22Rv1 (cell line): ENCODE measurements at regions not wholly inside any gene's neighbourhood (a gene's known extent, or its start where the extent isn't known, plus 50 kb on each side); places are given as distances from the start of the nearest gene placed in this dataset.

Experiments used
- ZFX ChIP-seq: fragments of 450-650 bp; IDR thresholded peaks from 2 replicates; pipeline ENCODE4 v1.6.1; 2017; ENCODE audit warnings: antibody characterized with exemption, borderline replicate concordance
- TF ChIP-seq, protein P1 (sequence below): fragments of 450-650 bp; IDR thresholded peaks from 2 replicates; pipeline ENCODE4 v1.5.1; 2017; ENCODE audit warnings: mild to moderate bottlenecking

DNA sequence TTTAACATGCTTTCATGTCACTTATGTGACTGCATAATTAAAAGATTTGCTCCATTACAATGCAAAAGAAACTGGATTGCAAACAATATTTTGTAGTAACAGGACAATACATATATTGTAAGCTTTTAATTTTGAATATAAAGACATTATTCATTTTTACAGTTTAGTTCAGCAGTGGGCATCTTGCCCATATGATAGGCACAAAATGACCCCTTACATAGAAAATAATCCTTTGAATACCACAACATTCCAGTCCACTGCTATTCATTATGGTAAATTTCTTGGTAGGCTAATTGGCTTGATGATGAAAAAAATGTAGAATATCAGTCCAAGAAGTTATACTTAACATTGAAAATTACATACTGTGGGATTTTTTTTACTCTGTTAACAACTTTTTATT lies 74.1 kb upstream of the LAMA2 start:
- TF ChIP-seq, protein P1, sequence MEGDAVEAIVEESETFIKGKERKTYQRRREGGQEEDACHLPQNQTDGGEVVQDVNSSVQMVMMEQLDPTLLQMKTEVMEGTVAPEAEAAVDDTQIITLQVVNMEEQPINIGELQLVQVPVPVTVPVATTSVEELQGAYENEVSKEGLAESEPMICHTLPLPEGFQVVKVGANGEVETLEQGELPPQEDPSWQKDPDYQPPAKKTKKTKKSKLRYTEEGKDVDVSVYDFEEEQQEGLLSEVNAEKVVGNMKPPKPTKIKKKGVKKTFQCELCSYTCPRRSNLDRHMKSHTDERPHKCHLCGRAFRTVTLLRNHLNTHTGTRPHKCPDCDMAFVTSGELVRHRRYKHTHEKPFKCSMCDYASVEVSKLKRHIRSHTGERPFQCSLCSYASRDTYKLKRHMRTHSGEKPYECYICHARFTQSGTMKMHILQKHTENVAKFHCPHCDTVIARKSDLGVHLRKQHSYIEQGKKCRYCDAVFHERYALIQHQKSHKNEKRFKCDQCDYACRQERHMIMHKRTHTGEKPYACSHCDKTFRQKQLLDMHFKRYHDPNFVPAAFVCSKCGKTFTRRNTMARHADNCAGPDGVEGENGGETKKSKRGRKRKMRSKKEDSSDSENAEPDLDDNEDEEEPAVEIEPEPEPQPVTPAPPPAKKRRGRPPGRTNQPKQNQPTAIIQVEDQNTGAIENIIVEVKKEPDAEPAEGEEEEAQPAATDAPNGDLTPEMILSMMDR: no peak
- TF ChIP-seq ZFX: no peak
